ENCODE measurements at regions not wholly inside any gene's neighbourhood (a gene's known extent, or its start where the extent isn't known, plus 50 kb on each side); places are given as distances from the start of the nearest gene placed in this dataset.
"Not testable (repeated sequence)": the region's sequence is repeated elsewhere in the genome, so short reads cannot be mapped to it uniquely, and the experiment has no call there.

GRCh38 chr1:197985351-197985750, 68.2 kb downstream of the LHX9 start:
- Histone ChIP-seq H3F3A (ENCODE audit: low read depth) (no peaks in the 10 kb centered on the region), H3K4me1 (ENCODE audit: insufficient read depth, low read length, poor library complexity, severe bottlenecking) (peaks cover 6% of the 10 kb centered on the region), H3K79me2 (ENCODE audit: insufficient read depth, low read length) (no peaks in the 10 kb centered on the region), H3K9me3 (ENCODE audit: insufficient read depth, low read depth, low read length) (no peaks in the 10 kb centered on the region), H3K4me2 (ENCODE audit: low read depth, low read length, poor library complexity, severe bottlenecking) (no peak overlapping the region), H2AFZ (ENCODE audit: low read length) (no peak overlapping the region), H3K27me3 (ENCODE audit: insufficient read depth, low read length, poor library complexity, severe bottlenecking) (no peaks in the 10 kb centered on the region), H3K9me2 (replicated peaks; ENCODE audit: low read depth, low read length) (no peaks in the 10 kb centered on the region), H3K36me3 (ENCODE audit: insufficient read depth, low read length) (no peaks in the 10 kb centered on the region), H3K9ac (ENCODE audit: low read depth, low read length, poor library complexity, severe bottlenecking) (no peak overlapping the region), H3K4me3 (ENCODE audit: low read length, poor library complexity, severe bottlenecking) (no peak overlapping the region), H4K20me1 (ENCODE audit: insufficient read depth, low read length, poor library complexity, severe bottlenecking) (no peaks in the 10 kb centered on the region)
- TF ChIP-seq, protein P1, sequence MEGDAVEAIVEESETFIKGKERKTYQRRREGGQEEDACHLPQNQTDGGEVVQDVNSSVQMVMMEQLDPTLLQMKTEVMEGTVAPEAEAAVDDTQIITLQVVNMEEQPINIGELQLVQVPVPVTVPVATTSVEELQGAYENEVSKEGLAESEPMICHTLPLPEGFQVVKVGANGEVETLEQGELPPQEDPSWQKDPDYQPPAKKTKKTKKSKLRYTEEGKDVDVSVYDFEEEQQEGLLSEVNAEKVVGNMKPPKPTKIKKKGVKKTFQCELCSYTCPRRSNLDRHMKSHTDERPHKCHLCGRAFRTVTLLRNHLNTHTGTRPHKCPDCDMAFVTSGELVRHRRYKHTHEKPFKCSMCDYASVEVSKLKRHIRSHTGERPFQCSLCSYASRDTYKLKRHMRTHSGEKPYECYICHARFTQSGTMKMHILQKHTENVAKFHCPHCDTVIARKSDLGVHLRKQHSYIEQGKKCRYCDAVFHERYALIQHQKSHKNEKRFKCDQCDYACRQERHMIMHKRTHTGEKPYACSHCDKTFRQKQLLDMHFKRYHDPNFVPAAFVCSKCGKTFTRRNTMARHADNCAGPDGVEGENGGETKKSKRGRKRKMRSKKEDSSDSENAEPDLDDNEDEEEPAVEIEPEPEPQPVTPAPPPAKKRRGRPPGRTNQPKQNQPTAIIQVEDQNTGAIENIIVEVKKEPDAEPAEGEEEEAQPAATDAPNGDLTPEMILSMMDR (conservative IDR thresholded peaks at IDR 0.05; ENCODE audit: low read length) = no peak
- no peak for TF ChIP-seq EZH2phosphoT487 (IDR thresholded peaks at IDR 0.05; ENCODE audit: borderline replicate concordance)

- TF ChIP-seq EZH2phosphoT487 (IDR thresholded peaks at IDR 0.05; ENCODE audit: borderline replicate concordance) = no peak
- TF ChIP-seq, protein P1 (conservative IDR thresholded peaks at IDR 0.05; ENCODE audit: low read length) = no peak
- no peak overlapping the region for H3K4me3 ChIP-seq (ENCODE audit: low read length, poor library complexity, severe bottlenecking)
- H2AFZ ChIP-seq (ENCODE audit: low read length) = no peak overlapping the region
- H3K79me2 ChIP-seq (ENCODE audit: insufficient read depth, low read length) = no peaks in the 10 kb centered on the region
- no peaks in the 10 kb centered on the region for H3K9me2 ChIP-seq (replicated peaks; ENCODE audit: low read depth, low read length)
- H3K36me3 ChIP-seq (ENCODE audit: insufficient read depth, low read length) = no peaks in the 10 kb centered on the region
- no peak overlapping the region for H3K4me2 ChIP-seq (ENCODE audit: low read depth, low read length, poor library complexity, severe bottlenecking)
- no peaks in the 10 kb centered on the region for H3F3A ChIP-seq (ENCODE audit: low read depth)
- no peak overlapping the region for H3K9ac ChIP-seq (ENCODE audit: low read depth, low read length, poor library complexity, severe bottlenecking)
- no peaks in the 10 kb centered on the region for H3K27me3 ChIP-seq (ENCODE audit: insufficient read depth, low read length, poor library complexity, severe bottlenecking)
- H4K20me1 ChIP-seq (ENCODE audit: insufficient read depth, low read length, poor library complexity, severe bottlenecking) = no peaks in the 10 kb centered on the region
- no peaks in the 10 kb centered on the region for H3K9me3 ChIP-seq (ENCODE audit: insufficient read depth, low read depth, low read length)
- H3K4me1 ChIP-seq (ENCODE audit: insufficient read depth, low read length, poor library complexity, severe bottlenecking) = peaks cover 11% of the 10 kb centered on the region
Observed at GRCh38 chr1:197986817-197987216, 69.6 kb downstream of the LHX9 start.

GRCh38 chr1:197987294-197987693, 70.1 kb downstream of the LHX9 start:
- no peak overlapping the region for H3K9ac ChIP-seq (ENCODE audit: low read depth, low read length, poor library complexity, severe bottlenecking)

DNA sequence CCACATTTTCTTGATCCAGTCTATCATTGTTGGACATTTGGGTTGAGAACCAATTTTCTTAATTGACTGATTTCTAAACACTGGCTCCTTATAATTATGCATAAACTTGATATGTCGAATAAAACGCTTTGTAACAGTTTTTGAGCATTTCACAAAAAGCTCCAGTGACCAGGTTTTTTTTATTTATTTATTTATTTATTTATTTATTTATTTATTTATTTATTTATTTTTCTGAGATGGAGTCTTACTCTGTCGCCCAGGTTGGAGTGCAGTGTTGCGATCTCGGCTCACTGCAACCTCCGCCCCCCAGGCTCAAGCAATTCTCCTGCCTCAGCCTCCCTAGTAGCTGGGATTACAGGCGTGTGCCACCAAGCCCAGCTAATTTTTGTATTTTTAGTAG, 71.4 kb downstream of the LHX9 start:
- not testable (repeated sequence) for H3K36me3 ChIP-seq (ENCODE audit: insufficient read depth, low read length); H3K9ac ChIP-seq (ENCODE audit: low read depth, low read length, poor library complexity, severe bottlenecking); H3K4me2 ChIP-seq (ENCODE audit: low read depth, low read length, poor library complexity, severe bottlenecking); H3F3A ChIP-seq (ENCODE audit: low read depth); H3K79me2 ChIP-seq (ENCODE audit: insufficient read depth, low read length); H3K4me3 ChIP-seq (ENCODE audit: low read length, poor library complexity, severe bottlenecking); H3K27me3 ChIP-seq (ENCODE audit: insufficient read depth, low read length, poor library complexity, severe bottlenecking); H3K9me2 ChIP-seq (replicated peaks; ENCODE audit: low read depth, low read length); H4K20me1 ChIP-seq (ENCODE audit: insufficient read depth, low read length, poor library complexity, severe bottlenecking); H3K9me3 ChIP-seq (ENCODE audit: insufficient read depth, low read depth, low read length); H2AFZ ChIP-seq (ENCODE audit: low read length)
- peaks cover 14% of the 10 kb centered on the region for H3K4me1 ChIP-seq (ENCODE audit: insufficient read depth, low read length, poor library complexity, severe bottlenecking)

More at GRCh38 chr1:197987294-197987693, 70.1 kb downstream of the LHX9 start:
- no peak overlapping the region for H2AFZ ChIP-seq (ENCODE audit: low read length)
- H3K36me3 ChIP-seq (ENCODE audit: insufficient read depth, low read length) = no peaks in the 10 kb centered on the region
- no peaks in the 10 kb centered on the region for H3K9me3 ChIP-seq (ENCODE audit: insufficient read depth, low read depth, low read length)
- no peaks in the 10 kb centered on the region for H3K27me3 ChIP-seq (ENCODE audit: insufficient read depth, low read length, poor library complexity, severe bottlenecking)
- no peak overlapping the region for H3K4me3 ChIP-seq (ENCODE audit: low read length, poor library complexity, severe bottlenecking)
- no peaks in the 10 kb centered on the region for H3K9me2 ChIP-seq (replicated peaks; ENCODE audit: low read depth, low read length)
- no peaks in the 10 kb centered on the region for H3K79me2 ChIP-seq (ENCODE audit: insufficient read depth, low read length)
- H3F3A ChIP-seq (ENCODE audit: low read depth) = no peaks in the 10 kb centered on the region
- H3K4me1 ChIP-seq (ENCODE audit: insufficient read depth, low read length, poor library complexity, severe bottlenecking) = peaks cover 14% of the 10 kb centered on the region
- no peak overlapping the region for H3K4me2 ChIP-seq (ENCODE audit: low read depth, low read length, poor library complexity, severe bottlenecking)
- no peak for TF ChIP-seq EZH2phosphoT487 (IDR thresholded peaks at IDR 0.05; ENCODE audit: borderline replicate concordance)
- TF ChIP-seq, protein P1 (conservative IDR thresholded peaks at IDR 0.05; ENCODE audit: low read length) = no peak
- H4K20me1 ChIP-seq (ENCODE audit: insufficient read depth, low read length, poor library complexity, severe bottlenecking) = no peaks in the 10 kb centered on the region
